Neuronal stem cell (in vitro differentiated cells): ENCODE measurements at regions not wholly inside any gene's neighbourhood (a gene's known extent, or its start where the extent isn't known, plus 50 kb on each side); places are given as distances from the start of the nearest gene placed in this dataset.

Experiments used
- DNase-seq: peaks from one replicate; pipeline ENCODE4 v3.0.0-alpha.2; 2013; ENCODE audit warnings: low spot score
- H2AFZ ChIP-seq: one replicate; pipeline ENCODE4 v1.6.1; 2013; ENCODE audit warnings: mild to moderate bottlenecking, low read length, inconsistent platforms
- H2AK5ac ChIP-seq: 2 replicates; pipeline ENCODE4 v1.6.1; 2013; ENCODE audit warnings: low read depth, mild to moderate bottlenecking, inconsistent platforms, low read length, moderate library complexity, mixed read lengths
- H2BK120ac ChIP-seq: 2 replicates; pipeline ENCODE4 v1.6.1; 2013; ENCODE audit warnings: low read depth, mild to moderate bottlenecking, inconsistent platforms, low read length, moderate library complexity, mixed read lengths
- H2BK12ac ChIP-seq: one replicate; pipeline ENCODE4 v1.6.1; 2013; ENCODE audit warnings: low read length, inconsistent platforms
- H2BK15ac ChIP-seq: 2 replicates; pipeline ENCODE4 v1.6.1; 2013; ENCODE audit warnings: mild to moderate bottlenecking, low read length, inconsistent platforms, mixed read lengths
- H2BK5ac ChIP-seq: one replicate; pipeline ENCODE4 v1.6.1; 2013; ENCODE audit warnings: inconsistent platforms, mild to moderate bottlenecking, low read length, moderate library complexity
- H3K14ac ChIP-seq: one replicate; pipeline ENCODE4 v1.6.1; 2013; ENCODE audit warnings: low read length, inconsistent platforms
- H3K18ac ChIP-seq: 2 replicates; pipeline ENCODE4 v1.6.1; 2013; ENCODE audit warnings: low read length, inconsistent platforms
- H3K23ac ChIP-seq: 2 replicates; pipeline ENCODE4 v1.6.1; 2013; ENCODE audit warnings: low read depth, mild to moderate bottlenecking, mixed read lengths, low read length, inconsistent platforms; ENCODE audit not compliant: poor library complexity
- H3K27ac ChIP-seq: replicated peaks from 3 replicates; pipeline ENCODE4 v1.5.1; 2013; ENCODE audit warnings: low read length, inconsistent platforms
- H3K27me3 ChIP-seq, 3 experiments: 2 replicates each; pipeline ENCODE4 v1.6.1; 2013; ENCODE audit warnings: low read length in 3 of 3, mild to moderate bottlenecking in 2 of 3, inconsistent platforms in 1 of 3, low read depth in 1 of 3, mixed read lengths in 1 of 3, moderate library complexity in 1 of 3; ENCODE audit not compliant: control insufficient read depth in 3 of 3, insufficient read depth in 3 of 3
- H3K36me3 ChIP-seq, 2 donors: replicated peaks in 1 of 2; 2 replicates each; pipeline ENCODE4 v1.6.1; 2013; ENCODE audit warnings: low read length in 2 of 2; ENCODE audit not compliant: control insufficient read depth in 2 of 2, insufficient read depth in 2 of 2
- H3K4ac ChIP-seq: 2 replicates; pipeline ENCODE4 v1.6.1; 2013; ENCODE audit warnings: inconsistent platforms, mild to moderate bottlenecking, low read length, moderate library complexity
- H3K4me1 ChIP-seq, 2 donors: 1 replicate in 1 of 2; 2 replicates in 1 of 2; pipeline ENCODE4 v1.6.1; 2013; ENCODE audit warnings: low read length in 2 of 2, low read depth in 1 of 2; ENCODE audit not compliant: control insufficient read depth in 2 of 2, insufficient read depth in 1 of 2
- H3K4me2 ChIP-seq: one replicate; pipeline ENCODE4 v1.6.1; 2013; ENCODE audit warnings: mild to moderate bottlenecking, low read length, inconsistent platforms; ENCODE audit not compliant: insufficient read depth, poor library complexity, severe bottlenecking
- H3K4me3 ChIP-seq, 2 donors: 2 replicates each; pipeline ENCODE4 v1.5.1; 2013; ENCODE audit warnings: low read length in 2 of 2, mild to moderate bottlenecking in 2 of 2, inconsistent platforms in 1 of 2, moderate library complexity in 1 of 2
- H3K79me1 ChIP-seq: one replicate; pipeline ENCODE4 v1.6.1; 2013; ENCODE audit warnings: low read depth, mild to moderate bottlenecking, inconsistent platforms, low read length, moderate library complexity
- H3K9ac ChIP-seq: one replicate; pipeline ENCODE4 v1.6.1; 2013; ENCODE audit warnings: mild to moderate bottlenecking, low read depth, low read length, inconsistent platforms; ENCODE audit not compliant: poor library complexity
- H3K9me3 ChIP-seq, 2 donors: replicated peaks in 1 of 2; 2 replicates each; pipeline versions ENCODE3 to v1.6.1; 2013; ENCODE audit warnings: low read length in 2 of 2, mild to moderate bottlenecking in 2 of 2, inconsistent platforms in 1 of 2, low read depth in 1 of 2, mixed read lengths in 1 of 2, moderate library complexity in 1 of 2; ENCODE audit not compliant: control insufficient read depth in 2 of 2, insufficient read depth in 1 of 2
- H4K8ac ChIP-seq: one replicate; pipeline ENCODE4 v1.6.1; 2013; ENCODE audit warnings: low read depth, mild to moderate bottlenecking, inconsistent platforms, low read length, moderate library complexity
- H4K91ac ChIP-seq: one replicate; pipeline ENCODE4 v1.6.1; 2013; ENCODE audit warnings: low read length, low read depth, mild to moderate bottlenecking, inconsistent platforms; ENCODE audit not compliant: poor library complexity
- WGBS, 2 donors: extraction: QIAGEN DNeasy Blood & Tissue Kit; methylation state at CpG; one replicate each; pipeline ENCODE4 v1.1.7; 2013; ENCODE audit warnings: missing lambda C conversion rate in 2 of 2, mixed read lengths in 1 of 2; ENCODE audit not compliant: insufficient read length in 2 of 2, insufficient replicate concordance in 1 of 2; ENCODE audit errors: extremely low coverage in 2 of 2; 5-methylcytosine and 5-hydroxymethylcytosine counted together

GRCh38 chr4:38226170-38226569, 266.0 kb downstream of the PTTG2 start:
- Histone ChIP-seq H3K4me2 (no peak overlapping the region), H2AK5ac (no peak overlapping the region), H2BK5ac (no peak overlapping the region), H3K14ac (no peak overlapping the region), H3K18ac (no peak overlapping the region), H3K4me3 (no peak overlapping the region), H3K4me1 (peaks cover 0 to 3% of the 10 kb centered on the region in 2 donors), H2AFZ (no peak overlapping the region), H4K8ac (no peak overlapping the region), H3K27me3 (no peaks in the 10 kb centered on the region), H4K91ac (no peak overlapping the region), H3K79me1 (peaks cover 2% of the 10 kb centered on the region), H3K27ac (no peak overlapping the region), H3K9me3 (peaks cover 0 to 4% of the 10 kb centered on the region in 2 donors), H2BK15ac (no peak overlapping the region), H3K4ac (no peak overlapping the region), H3K9ac (no peak overlapping the region), H3K36me3 (no peaks in the 10 kb centered on the region), H2BK120ac (no peak overlapping the region), H2BK12ac (no peak overlapping the region), H3K23ac (no peak overlapping the region)
- DNase-seq: no peak
- 100% methylated on average over 1 of the region's 2 CpGs; no CpG with 5 or more reads in 1 of the 2 donors for WGBS, 2 donors

DNA sequence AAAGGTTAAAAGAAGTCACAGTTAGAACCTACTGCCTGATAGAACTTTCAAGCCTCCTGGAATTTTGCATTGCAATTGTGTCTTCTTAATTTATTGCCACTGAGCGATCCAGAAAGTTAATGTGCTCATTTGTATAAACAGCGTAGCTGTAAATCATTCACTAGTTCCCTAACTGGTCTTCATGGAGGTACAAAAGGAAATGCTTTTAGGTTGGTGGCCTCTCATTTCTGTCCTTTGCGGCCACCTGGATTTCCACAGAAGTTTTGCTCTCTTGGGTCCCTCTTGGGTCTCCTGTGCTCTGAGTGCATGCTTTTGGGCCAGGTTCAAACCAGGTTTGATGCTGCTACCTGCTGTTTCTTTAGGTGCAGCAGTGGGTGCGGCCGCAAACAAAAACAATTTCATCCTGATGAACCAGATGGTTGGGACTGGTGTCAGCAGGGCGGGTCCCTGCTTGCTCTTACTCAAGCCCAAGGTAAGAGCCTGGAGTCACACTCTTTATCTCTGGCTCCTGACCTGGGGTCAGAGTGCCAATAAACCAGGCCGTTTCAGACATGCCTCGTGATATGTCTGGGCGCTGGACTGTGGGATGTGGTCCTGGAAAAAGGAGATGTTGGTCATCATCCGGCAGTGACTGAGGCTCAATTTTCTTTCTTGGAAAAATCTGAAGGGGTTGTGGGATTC, 270.1 kb downstream of the PTTG2 start:
- Histone ChIP-seq H3K14ac (no peak overlapping the region), H3K4ac (no peak overlapping the region), H2AFZ (no peak overlapping the region), H3K9me3 (no peaks in the 10 kb centered on the region), H3K23ac (no peak overlapping the region), H2BK5ac (no peak overlapping the region), H3K79me1 (no peaks in the 10 kb centered on the region), H2BK120ac (no peak overlapping the region), H3K27ac (no peak overlapping the region), H4K8ac (no peak overlapping the region), H3K4me1 (no peaks in the 10 kb centered on the region), H3K27me3 (peaks cover 0 to 2% (median 0%) of the 10 kb centered on the region in 3 experiments), H3K4me3 (no peak overlapping the region), H3K18ac (no peak overlapping the region), H3K36me3 (no peaks in the 10 kb centered on the region), H4K91ac (no peak overlapping the region), H2AK5ac (no peak overlapping the region), H3K9ac (no peak overlapping the region), H3K4me2 (no peak overlapping the region), H2BK12ac (no peak overlapping the region), H2BK15ac (no peak overlapping the region)
- WGBS, 2 donors: no CpG with 5 or more reads among the region's 10 CpGs
- DNase-seq: no peak

DNA sequence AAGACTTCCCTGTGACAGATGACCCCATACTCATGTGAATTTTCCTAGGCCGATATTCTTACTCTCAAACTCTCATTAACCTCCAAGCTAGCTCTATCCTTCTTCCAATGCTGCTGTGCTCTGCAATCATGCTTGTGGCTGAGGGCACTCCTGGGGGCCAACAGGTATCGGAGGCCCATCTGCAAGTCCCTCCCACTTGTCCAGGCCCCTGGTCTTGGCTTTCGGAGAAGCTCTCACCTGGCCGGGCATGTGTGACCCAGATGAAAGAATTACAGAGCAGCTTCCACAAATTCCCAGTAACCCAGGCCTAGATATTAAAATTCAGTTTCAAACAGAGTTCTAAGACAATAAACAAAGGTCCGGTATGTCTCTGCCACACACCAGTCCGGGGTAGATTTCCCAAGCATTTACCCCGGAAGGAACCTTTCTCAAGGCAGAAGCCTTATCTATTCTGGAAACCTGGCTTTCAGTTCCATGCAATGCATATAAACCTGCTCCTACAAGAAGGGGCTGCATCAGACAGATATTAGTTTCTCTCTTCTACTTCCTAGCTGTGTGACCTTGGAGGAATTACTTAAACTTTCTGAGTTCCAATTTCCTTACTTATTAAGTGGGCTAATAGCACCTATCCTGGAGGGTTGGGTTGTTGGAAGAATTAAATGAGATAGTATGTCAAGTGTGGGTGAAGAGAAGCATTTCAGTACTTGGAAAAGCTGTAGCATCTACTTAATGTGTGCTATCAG, 270.8 kb downstream of the PTTG2 start:
- Histone ChIP-seq H2BK5ac (no peak overlapping the region), H3K79me1 (no peaks in the 10 kb centered on the region), H2BK120ac (no peak overlapping the region), H3K27ac (no peak overlapping the region), H3K36me3 (no peaks in the 10 kb centered on the region), H4K8ac (no peak overlapping the region), H2AFZ (no peak overlapping the region), H2BK12ac (no peak overlapping the region), H3K27me3 (peaks cover 0 to 2% (median 0%) of the 10 kb centered on the region in 3 experiments), H3K4me1 (no peaks in the 10 kb centered on the region), H3K9me3 (no peaks in the 10 kb centered on the region), H3K18ac (no peak overlapping the region), H3K23ac (no peak overlapping the region), H2BK15ac (no peak overlapping the region), H3K9ac (no peak overlapping the region), H3K4ac (no peak overlapping the region), H3K4me2 (no peak overlapping the region), H3K4me3 (no peak overlapping the region), H3K14ac (no peak overlapping the region), H2AK5ac (no peak overlapping the region), H4K91ac (no peak overlapping the region)
- WGBS, 2 donors: no CpG with 5 or more reads among the region's 7 CpGs
- no peak for DNase-seq

GRCh38 chr4:38231626-38232025, 271.4 kb downstream of the PTTG2 start:
- H3K36me3 ChIP-seq: no peaks in the 10 kb centered on the region
- H3K18ac ChIP-seq: no peak overlapping the region
- no peaks in the 10 kb centered on the region for H3K4me1 ChIP-seq
- H3K4me3 ChIP-seq: no peak overlapping the region
- no peak overlapping the region for H2BK12ac ChIP-seq
- no peak overlapping the region for H3K4ac ChIP-seq
- H3K27ac ChIP-seq: no peak overlapping the region
- H4K8ac ChIP-seq: no peak overlapping the region
- H2AFZ ChIP-seq: no peak overlapping the region
- H3K9ac ChIP-seq: no peak overlapping the region
- no peaks in the 10 kb centered on the region for H3K79me1 ChIP-seq
- H2BK120ac ChIP-seq: no peak overlapping the region
- no peak overlapping the region for H3K14ac ChIP-seq
- H3K4me2 ChIP-seq: no peak overlapping the region
- no peak overlapping the region for H4K91ac ChIP-seq
- no peak overlapping the region for H3K23ac ChIP-seq
- H2BK5ac ChIP-seq: no peak overlapping the region
- no peak overlapping the region for H2AK5ac ChIP-seq
- H3K27me3 ChIP-seq: peaks cover 0 to 2% (median 0%) of the 10 kb centered on the region in 3 experiments
- no peaks in the 10 kb centered on the region for H3K9me3 ChIP-seq
- H2BK15ac ChIP-seq: no peak overlapping the region
- DNase-seq: no peak
- no CpG with 5 or more reads among the region's 4 CpGs for WGBS, 2 donors
